Activated CD4-positive, alpha-beta T cell treated with anti-CD3 and anti-CD28 coated beads, Interleukin-2, amount 10 ng/mL, durations not matched to agents 7 days and 5 days (primary cell): ENCODE measurements at regions not wholly inside any gene's neighbourhood (a gene's known extent, or its start where the extent isn't known, plus 50 kb on each side); places are given as distances from the start of the nearest gene placed in this dataset.

Experiments
- CTCF ChIA-PET: fragments of 350-600 bp; sonication (Branson Sonifier 250); formaldehyde crosslinking; loops from one replicate; lab custom pipeline; 2021; ENCODE audit warnings: antibody characterized with exemption; lab: Charles Lee
- POLR2A ChIA-PET: fragments of 350-600 bp; sonication (Branson Sonifier 250); formaldehyde crosslinking; loops from one replicate; lab custom pipeline; 2021; ENCODE audit warnings: antibody characterized with exemption; lab: Charles Lee
- DNase-seq: peaks from one replicate; pipeline ENCODE4 v3.0.0-alpha.2; 2020
- H3K27ac Mint-ChIP-seq: one replicate; pipeline ENCODE4 v1.8.0; 2021; ENCODE audit warnings: mild to moderate bottlenecking, moderate library complexity, mixed read lengths
- H3K27me3 Mint-ChIP-seq: one replicate; pipeline ENCODE4 v1.8.0; 2021; ENCODE audit warnings: mixed read lengths
- H3K36me3 Mint-ChIP-seq: one replicate; pipeline ENCODE4 v1.8.0; 2021; ENCODE audit warnings: low read depth, mixed read lengths
- H3K4me1 Mint-ChIP-seq: one replicate; pipeline ENCODE4 v1.8.0; 2021; ENCODE audit warnings: mixed read lengths
- H3K4me3 Mint-ChIP-seq: one replicate; pipeline ENCODE4 v1.8.0; 2021; ENCODE audit warnings: mild to moderate bottlenecking, moderate library complexity, mixed read lengths
- H3K9me3 Mint-ChIP-seq: one replicate; pipeline ENCODE4 v1.8.0; 2021; ENCODE audit warnings: mixed read lengths

DNA sequence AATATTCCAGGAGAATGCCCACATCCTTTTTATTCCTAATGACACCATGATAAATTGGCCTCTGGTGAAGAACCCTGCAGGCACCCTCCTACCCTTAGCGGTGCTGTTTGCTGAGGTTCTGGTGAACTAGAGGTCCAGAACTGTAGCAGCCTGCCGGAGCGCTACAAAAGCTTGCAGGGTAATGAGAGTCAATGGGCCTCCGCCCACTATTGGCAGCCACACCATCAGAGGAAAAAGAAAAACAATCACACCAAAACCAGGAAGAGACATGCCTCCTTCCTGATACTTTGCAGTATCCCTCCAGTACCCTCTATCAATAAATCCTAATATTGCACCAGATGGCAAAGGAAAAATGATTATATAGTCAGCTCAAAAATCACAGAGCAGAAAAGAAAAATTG lies 142.9 kb downstream of the SPTSSA start:
- ChIA-PET CTCF (no interaction called here), POLR2A (no interaction called here)
- no peaks in the 10 kb centered on the region for H3K4me1 Mint-ChIP-seq
- no peak for DNase-seq
- no peaks in the 10 kb centered on the region for H3K36me3 Mint-ChIP-seq
- H3K27me3 Mint-ChIP-seq, result peaks cover 11% of the 10 kb centered on the region
- H3K27ac Mint-ChIP-seq, result no peak overlapping the region
- H3K4me3 Mint-ChIP-seq, result no peak overlapping the region
- H3K9me3 Mint-ChIP-seq, result no peaks in the 10 kb centered on the region

DNA sequence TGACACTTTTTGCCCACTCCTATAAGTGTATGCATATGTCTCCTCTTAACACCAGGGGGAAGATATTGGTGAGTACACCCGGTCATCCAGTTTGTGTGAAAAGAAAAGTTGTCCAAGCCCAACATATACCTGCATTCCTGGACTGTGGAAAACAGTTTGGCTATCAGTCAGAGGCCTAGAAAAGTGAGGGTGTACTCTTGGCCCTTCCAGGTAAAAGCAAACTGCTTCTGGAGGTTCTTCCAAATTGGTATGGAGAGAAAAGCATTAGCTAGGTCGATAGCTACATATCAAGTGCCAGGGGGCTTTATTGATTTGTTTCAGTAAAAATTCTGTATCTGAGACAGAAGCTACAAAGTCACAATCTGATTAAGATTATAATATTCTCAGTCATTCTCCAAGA lies 144.0 kb downstream of the SPTSSA start:
- ChIA-PET CTCF (interaction anchor here (1.2 kb wide), 1 partner anchor 14 kb away, joined by 4 read pairs; no protein-coding TSS in a partner anchor), POLR2A (no interaction called here)
- no peak overlapping the region for H3K4me3 Mint-ChIP-seq
- no peak for DNase-seq
- no peaks in the 10 kb centered on the region for H3K36me3 Mint-ChIP-seq
- H3K9me3 Mint-ChIP-seq, result no peaks in the 10 kb centered on the region
- H3K27ac Mint-ChIP-seq, result no peak overlapping the region
- no peaks in the 10 kb centered on the region for H3K4me1 Mint-ChIP-seq
- H3K27me3 Mint-ChIP-seq, result peaks cover 12% of the 10 kb centered on the region

DNA sequence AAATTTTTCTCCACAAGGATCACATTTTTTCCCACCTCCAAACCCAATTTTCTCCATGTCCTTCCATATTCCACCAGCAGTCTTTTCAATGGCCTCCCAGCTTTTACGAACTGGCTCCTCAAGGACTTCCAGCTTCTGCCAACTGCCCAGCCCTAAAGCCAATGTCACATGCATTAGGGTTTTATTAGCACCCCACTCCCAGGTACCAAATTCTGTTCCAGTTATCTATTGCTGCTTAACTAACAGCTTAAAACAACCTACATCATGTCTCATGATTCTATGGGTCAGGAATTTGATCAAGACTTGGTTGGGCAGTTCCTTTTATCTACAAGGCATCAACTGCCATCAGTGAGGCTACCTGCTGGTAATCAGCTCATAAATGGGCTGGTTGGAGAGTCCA lies 151.3 kb downstream of the SPTSSA start:
- H3K36me3 Mint-ChIP-seq, result no peaks in the 10 kb centered on the region
- H3K4me1 Mint-ChIP-seq, result no peaks in the 10 kb centered on the region
- H3K27me3 Mint-ChIP-seq, result peaks cover 24% of the 10 kb centered on the region
- ChIA-PET CTCF (no interaction called here), POLR2A (no interaction called here)
- no peak overlapping the region for H3K27ac Mint-ChIP-seq
- no peaks in the 10 kb centered on the region for H3K9me3 Mint-ChIP-seq
- DNase-seq, result no peak
- no peak overlapping the region for H3K4me3 Mint-ChIP-seq

DNA sequence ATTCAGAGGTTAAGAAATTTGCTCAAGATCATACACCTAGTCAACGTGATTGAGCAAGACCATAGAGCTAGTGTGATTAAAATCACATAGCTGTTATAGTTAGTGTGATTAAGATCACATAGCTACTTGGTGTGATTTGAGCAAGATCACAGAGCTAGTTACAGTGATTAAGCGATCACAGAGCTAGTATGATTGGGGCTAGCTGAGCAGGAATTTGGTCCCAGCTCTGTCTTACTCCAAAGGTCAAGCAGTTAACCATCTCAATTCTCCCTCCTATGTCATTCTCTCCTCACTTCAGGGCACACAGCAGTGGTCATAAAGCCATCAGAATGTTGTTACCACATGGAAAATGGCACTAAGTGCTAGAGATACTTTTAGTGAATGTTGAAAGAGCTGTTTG lies 158.2 kb downstream of the SPTSSA start:
- Mint-ChIP-seq H3K4me1 (no peaks in the 10 kb centered on the region), H3K27ac (no peak overlapping the region), H3K9me3 (no peaks in the 10 kb centered on the region), H3K36me3 (no peaks in the 10 kb centered on the region), H3K4me3 (no peak overlapping the region), H3K27me3 (peaks cover 7% of the 10 kb centered on the region)
- CTCF ChIA-PET, result no interaction called here
- POLR2A ChIA-PET, result no interaction called here
- DNase-seq, result no peak

DNA sequence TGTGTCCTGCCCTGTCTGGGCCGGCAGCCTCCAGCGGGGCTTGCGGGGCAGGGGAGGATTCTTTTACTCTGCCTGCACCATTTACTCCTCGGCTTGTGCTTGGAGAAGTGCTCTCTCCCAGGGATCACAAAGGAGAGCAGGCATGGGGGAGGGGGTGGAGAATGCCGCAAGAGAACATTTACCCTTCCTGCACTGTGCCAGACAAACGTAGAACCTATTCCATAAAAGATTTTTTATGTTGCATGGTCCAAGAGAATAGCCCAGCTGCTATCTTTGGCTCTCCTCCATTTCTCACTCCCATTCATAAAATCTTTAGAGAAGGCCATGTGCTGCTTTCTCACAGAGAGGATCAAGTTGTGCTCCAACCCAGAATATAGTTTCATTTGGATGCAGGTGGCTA lies 159.4 kb downstream of the SPTSSA start:
- H3K27me3 Mint-ChIP-seq, result peaks cover 2% of the 10 kb centered on the region
- no peak overlapping the region for H3K27ac Mint-ChIP-seq
- no peaks in the 10 kb centered on the region for H3K9me3 Mint-ChIP-seq
- no peak overlapping the region for H3K4me3 Mint-ChIP-seq
- H3K4me1 Mint-ChIP-seq, result no peaks in the 10 kb centered on the region
- CTCF ChIA-PET, result interaction anchor here (0.7 kb wide), 1 partner anchor 137 kb away, joined by 4 read pairs; no protein-coding TSS in a partner anchor
- DNase-seq, result no peak
- POLR2A ChIA-PET, result no interaction called here
- no peaks in the 10 kb centered on the region for H3K36me3 Mint-ChIP-seq

DNA sequence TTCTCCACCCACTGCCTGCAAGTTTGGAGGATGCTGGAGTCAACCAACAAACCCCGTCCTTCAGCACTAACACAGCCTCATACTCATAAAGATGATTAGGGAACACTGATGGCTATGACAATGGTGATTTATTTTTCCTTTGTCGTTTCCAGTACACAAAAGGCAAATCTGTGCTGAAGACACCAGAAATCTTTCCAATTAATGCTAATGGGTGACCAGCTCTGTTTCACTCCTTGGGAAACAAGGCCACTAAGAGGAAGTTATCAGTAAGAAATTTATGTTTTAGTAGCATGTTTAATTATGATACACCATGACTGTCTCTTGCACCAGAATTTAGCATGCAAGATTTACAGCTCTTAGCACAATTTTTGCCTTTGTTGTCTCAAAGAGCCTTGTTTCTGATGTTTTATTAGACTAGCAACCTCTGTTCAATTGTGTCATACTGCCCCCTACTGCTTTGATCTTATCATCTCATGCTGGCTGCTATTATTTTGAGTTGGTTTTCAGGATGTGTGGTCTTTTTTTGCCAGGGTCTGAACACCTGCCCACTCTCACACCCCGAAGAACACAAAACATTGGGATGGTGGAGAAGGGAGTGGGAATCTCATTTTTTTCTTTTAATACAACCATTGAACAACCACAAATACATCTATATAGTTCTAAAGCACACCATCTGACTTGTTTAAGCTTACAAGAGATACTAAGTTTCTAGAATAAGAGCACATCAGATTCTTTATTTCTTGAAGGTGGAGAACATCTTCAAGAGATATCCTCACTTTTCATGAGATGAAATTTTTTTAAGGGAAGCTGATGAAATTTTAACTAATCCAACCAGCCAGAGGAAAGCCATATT lies 160.9 kb downstream of the SPTSSA start:
- H3K9me3 Mint-ChIP-seq, result no peaks in the 10 kb centered on the region
- H3K27ac Mint-ChIP-seq, result no peak overlapping the region
- no peaks in the 10 kb centered on the region for H3K36me3 Mint-ChIP-seq
- ChIA-PET CTCF (interaction anchor here (0.6 kb wide), 1 partner anchor 166 kb away, joined by 3 read pairs; no protein-coding TSS in a partner anchor), POLR2A (no interaction called here)
- H3K4me1 Mint-ChIP-seq, result no peaks in the 10 kb centered on the region
- no peak overlapping the region for H3K4me3 Mint-ChIP-seq
- H3K27me3 Mint-ChIP-seq, result no peaks in the 10 kb centered on the region
- peak; percentile 36 for DNase-seq

DNA sequence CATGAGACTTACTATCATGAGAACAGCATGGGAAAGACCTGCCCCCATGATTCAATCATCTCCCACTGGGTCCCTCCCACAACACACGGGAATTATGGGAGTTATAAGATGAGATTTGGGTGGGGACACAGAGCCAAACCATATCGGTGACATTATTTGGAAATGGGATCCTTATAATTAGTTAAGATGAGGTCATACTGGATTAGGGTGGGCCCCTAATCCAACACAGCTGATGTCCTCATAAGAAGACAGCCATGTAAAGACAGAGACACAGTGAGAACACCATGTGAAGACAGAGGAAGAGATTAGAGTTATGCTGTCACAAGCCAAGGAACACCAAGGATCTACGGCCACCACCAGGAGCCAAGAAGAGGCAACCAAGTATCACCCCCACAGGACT lies 161.7 kb downstream of the SPTSSA start:
- Mint-ChIP-seq H3K4me3 (no peak overlapping the region), H3K27ac (no peak overlapping the region), H3K4me1 (no peaks in the 10 kb centered on the region), H3K36me3 (no peaks in the 10 kb centered on the region), H3K9me3 (no peaks in the 10 kb centered on the region), H3K27me3 (no peaks in the 10 kb centered on the region)
- CTCF ChIA-PET, result no interaction called here
- DNase-seq, result no peak
- POLR2A ChIA-PET, result no interaction called here

DNA sequence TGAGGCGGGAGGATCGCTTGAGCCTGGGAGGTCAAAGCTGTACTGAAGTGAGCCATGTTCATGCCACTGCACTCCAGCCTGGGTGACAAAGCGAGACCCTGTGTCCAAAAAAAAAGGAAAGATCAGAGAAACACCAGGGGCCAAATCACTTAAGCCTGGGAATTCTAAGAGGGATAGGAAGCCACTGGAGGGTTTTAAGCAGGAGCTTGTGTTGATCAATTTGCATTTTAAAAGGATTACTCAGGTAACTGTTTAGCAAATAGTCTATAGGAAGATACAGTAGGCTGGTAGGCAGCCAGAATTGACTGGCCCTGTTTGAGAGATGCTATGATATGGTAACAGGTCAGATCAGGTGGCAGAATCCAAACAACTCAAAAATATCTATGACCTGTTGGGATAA lies 162.7 kb downstream of the SPTSSA start:
- Mint-ChIP-seq H3K27me3 (no peaks in the 10 kb centered on the region), H3K9me3 (no peaks in the 10 kb centered on the region), H3K27ac (no peak overlapping the region), H3K4me3 (no peak overlapping the region), H3K36me3 (no peaks in the 10 kb centered on the region), H3K4me1 (no peaks in the 10 kb centered on the region)
- ChIA-PET CTCF (no interaction called here), POLR2A (no interaction called here)
- no peak for DNase-seq

DNA sequence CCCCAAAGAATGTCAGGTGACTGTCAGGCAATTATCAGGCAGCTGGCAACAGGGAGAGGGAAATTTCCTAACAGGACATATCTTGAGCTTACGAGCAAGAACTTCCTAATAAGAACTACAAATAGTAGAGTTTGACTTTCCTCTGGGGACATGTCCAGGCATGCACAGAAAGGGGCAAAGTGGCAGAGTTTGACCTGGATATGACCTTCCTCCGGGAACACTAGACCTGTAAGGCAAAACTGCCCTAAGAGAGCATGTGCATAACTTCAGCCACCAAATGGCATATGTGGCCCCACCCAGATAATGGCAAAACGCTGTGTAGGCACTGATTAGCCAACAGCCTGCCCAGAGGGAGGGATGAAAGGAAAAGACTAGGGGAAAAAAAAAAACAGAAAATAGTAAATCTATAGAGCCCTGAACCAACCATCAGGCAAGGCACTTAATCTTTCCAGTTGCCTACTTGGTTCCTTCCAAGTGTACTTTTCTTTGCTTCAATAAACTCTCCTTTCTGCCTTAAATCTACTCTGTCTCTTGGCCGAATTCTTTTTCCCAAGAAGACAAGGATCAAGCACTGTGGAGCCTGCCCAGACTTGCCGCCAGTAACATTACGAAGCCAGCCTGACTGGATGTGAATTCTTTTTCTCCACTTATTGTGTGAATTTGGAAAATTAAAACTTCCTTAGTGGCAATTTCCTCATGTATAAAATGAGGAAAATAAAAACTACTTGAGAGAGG lies 164.1 kb downstream of the SPTSSA start:
- Mint-ChIP-seq H3K27ac (no peak overlapping the region), H3K27me3 (no peaks in the 10 kb centered on the region), H3K36me3 (no peaks in the 10 kb centered on the region), H3K4me3 (no peak overlapping the region), H3K4me1 (no peaks in the 10 kb centered on the region), H3K9me3 (no peaks in the 10 kb centered on the region)
- no peak for DNase-seq
- ChIA-PET CTCF (no interaction called here), POLR2A (no interaction called here)

DNA sequence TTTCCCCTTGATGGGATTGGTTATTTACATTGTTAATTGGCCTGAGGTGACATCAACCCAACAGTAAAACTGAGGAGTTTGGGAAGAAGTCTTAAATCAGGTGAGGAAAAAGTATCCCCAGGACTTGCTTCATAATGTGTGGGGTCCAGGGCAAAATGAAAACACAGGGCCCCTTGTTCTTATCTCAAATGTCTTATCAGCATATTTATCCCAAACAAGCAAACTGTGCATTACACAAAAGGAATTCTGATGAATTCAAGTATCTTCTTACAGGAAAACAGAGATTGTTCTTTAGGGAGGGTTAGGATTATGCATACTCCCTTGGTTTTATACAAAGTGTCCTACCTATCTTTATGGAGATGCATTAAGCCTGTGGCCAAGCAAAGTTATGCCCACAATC lies 178.4 kb downstream of the SPTSSA start:
- Mint-ChIP-seq H3K4me1 (no peaks in the 10 kb centered on the region), H3K36me3 (no peaks in the 10 kb centered on the region), H3K27ac (no peak overlapping the region), H3K27me3 (peaks cover 9% of the 10 kb centered on the region), H3K9me3 (no peaks in the 10 kb centered on the region), H3K4me3 (no peak overlapping the region)
- ChIA-PET CTCF (no interaction called here), POLR2A (no interaction called here)
- no peak for DNase-seq

DNA sequence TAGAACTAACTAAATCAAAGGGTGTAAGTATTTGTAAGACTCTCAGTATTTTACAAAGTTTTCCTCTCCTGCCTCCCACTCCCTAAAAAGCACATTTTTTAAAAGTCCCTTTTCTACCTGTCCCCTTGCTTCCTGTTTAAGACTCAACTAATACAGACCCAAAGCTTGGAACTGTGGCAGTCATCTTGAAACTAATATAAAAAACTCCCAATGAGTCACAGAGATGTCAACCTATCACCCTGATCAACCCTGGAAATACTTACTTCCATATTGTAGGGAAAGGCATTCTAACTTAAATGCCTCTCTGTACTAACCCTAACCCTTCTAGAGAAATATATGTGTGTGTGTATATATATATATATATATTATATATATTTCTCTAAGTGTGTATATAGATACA lies 184.8 kb downstream of the SPTSSA start:
- Mint-ChIP-seq H3K27ac (no peak overlapping the region), H3K36me3 (no peaks in the 10 kb centered on the region), H3K4me3 (no peak overlapping the region), H3K27me3 (peaks cover 5% of the 10 kb centered on the region), H3K9me3 (no peaks in the 10 kb centered on the region), H3K4me1 (no peaks in the 10 kb centered on the region)
- POLR2A ChIA-PET, result no interaction called here
- CTCF ChIA-PET, result no interaction called here
- DNase-seq, result no peak

DNA sequence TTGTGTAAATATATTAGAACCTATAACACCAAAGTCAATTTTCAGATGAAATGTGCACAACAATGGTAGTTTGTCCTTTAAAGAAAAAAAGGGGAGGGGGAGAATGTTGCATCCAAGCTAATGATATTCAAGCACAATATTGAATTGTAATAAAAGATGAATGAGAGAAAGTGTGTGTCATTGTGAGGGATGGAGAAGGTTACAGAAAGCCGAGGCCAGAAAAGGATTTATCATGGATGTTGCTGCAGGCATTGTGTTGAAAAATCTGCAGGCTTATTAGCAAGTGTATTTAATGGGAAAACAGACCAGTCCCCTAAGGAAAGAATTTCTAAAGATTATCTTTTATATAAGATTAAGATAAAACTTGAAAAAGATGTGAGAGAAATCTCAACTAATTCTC lies 186.5 kb downstream of the SPTSSA start:
- no peaks in the 10 kb centered on the region for H3K36me3 Mint-ChIP-seq
- no peaks in the 10 kb centered on the region for H3K4me1 Mint-ChIP-seq
- no peak overlapping the region for H3K27ac Mint-ChIP-seq
- DNase-seq, result no peak
- H3K4me3 Mint-ChIP-seq, result no peak overlapping the region
- ChIA-PET CTCF (interaction anchor here (0.8 kb wide), 1 partner anchor 28 kb away, joined by 3 read pairs; no protein-coding TSS in a partner anchor), POLR2A (no interaction called here)
- H3K27me3 Mint-ChIP-seq, result peaks cover 8% of the 10 kb centered on the region
- H3K9me3 Mint-ChIP-seq, result no peaks in the 10 kb centered on the region

DNA sequence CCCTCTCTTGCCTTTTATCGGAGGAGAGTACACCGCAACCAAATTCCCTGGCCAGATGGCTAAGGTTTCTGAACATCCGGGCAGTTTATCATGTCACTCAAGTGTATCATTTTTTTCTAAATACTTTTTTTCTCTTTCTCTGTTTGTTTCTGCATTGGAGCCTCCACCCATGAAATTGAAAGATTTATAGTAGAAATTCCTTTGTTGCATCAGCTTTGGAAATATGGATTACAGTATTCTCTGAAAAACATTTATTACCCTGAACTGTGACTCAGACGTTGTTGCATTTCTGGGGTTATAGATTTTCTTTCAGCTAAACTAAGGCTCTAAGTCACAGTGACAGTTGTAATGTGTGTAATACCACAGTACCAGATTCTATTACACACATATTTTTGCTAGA lies 187.0 kb downstream of the SPTSSA start:
- Mint-ChIP-seq H3K4me1 (no peaks in the 10 kb centered on the region), H3K27me3 (peaks cover 8% of the 10 kb centered on the region), H3K36me3 (no peaks in the 10 kb centered on the region), H3K4me3 (no peak overlapping the region), H3K9me3 (no peaks in the 10 kb centered on the region), H3K27ac (no peak overlapping the region)
- ChIA-PET POLR2A (no interaction called here), CTCF (no interaction called here)
- no peak for DNase-seq
